ENCODE measurements at regions not wholly inside any gene's neighbourhood (a gene's known extent, or its start where the extent isn't known, plus 50 kb on each side); places are given as distances from the start of the nearest gene placed in this dataset.

DNA sequence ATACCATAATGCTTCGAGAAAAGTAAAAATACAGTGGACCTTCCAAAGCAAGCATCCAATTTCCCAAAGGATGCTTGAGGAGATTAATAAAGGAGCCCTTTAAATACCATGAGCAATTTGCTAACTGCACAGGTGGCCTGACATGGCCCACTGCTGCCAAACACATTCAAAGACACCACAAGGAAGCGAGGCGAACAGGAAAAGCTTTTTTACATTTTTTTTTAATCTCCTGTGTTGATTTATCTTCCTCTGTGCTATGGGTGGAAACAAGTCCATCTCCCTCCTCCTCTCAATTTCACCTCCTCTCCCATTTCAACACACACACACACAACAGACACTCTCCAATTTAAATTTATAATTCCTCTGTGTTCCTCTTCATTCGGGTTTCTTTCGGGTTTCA is 243.4 kb downstream of the IGSF11 start:
- intact Hi-C loops (cut with micrococcal nuclease) (no loop called here), in situ Hi-C loops (cut with MboI) (no loop called here)
- WGBS (ENCODE audit: insufficient coverage, low coverage, missing lambda C conversion rate), result 23% methylated on average over 5 of the region's 5 CpGs
- H3K4me2 ChIP-seq (ENCODE audit: insufficient read depth, low read length), result no peak overlapping the region
- ATAC-seq (no peak), FAIRE-seq (no peak), DNase-seq (ENCODE audit: extremely low read depth in 1 of 4, low spot score in 3 of 4) (no peak)
- no peak overlapping the region for H3K4me3 ChIP-seq
- ChIA-PET CTCF (ENCODE audit: low intra/inter-chr PET ratio) (no interaction called here), POLR2A (no interaction called here)
- TF ChIP-seq GABPA (tag; conservative IDR thresholded peaks at IDR 0.05; ENCODE audit: low read depth) (no peak), ZFPM2 (CRISPR knock-in tag; IDR thresholded peaks at IDR 0.05) (no peak), PHF21A (IDR thresholded peaks at IDR 0.05; ENCODE audit: borderline replicate concordance, low read depth) (no peak)
- H2AFZ ChIP-seq (ENCODE audit: low read depth, low read length), result no peak overlapping the region
- no TSS peak for BruUV-seq (replicated peaks)
- H3K36me3 ChIP-seq (ENCODE audit: control insufficient read depth, insufficient read depth, low read length), result no peaks in the 10 kb centered on the region
- no peaks in the 10 kb centered on the region for H3K79me2 ChIP-seq (ENCODE audit: control insufficient read depth, insufficient read depth, low read length)
- H3K27ac ChIP-seq (ENCODE audit: extremely low read depth, low read depth, low read length), result no peak overlapping the region
- no peaks in the 10 kb centered on the region for H4K20me1 ChIP-seq (replicated peaks; ENCODE audit: control insufficient read depth, insufficient read depth, low read length)
- H3K9me3 ChIP-seq (replicated peaks; ENCODE audit: control insufficient read depth, insufficient read depth, low read depth, low read length), result no peaks in the 10 kb centered on the region
- H3K27me3 ChIP-seq (ENCODE audit: control insufficient read depth in 2 of 2, insufficient read depth in 2 of 2, low read length in 2 of 2), result no peaks in the 10 kb centered on the region
- no peaks in the 10 kb centered on the region for H3K9me1 ChIP-seq (ENCODE audit: control insufficient read depth, insufficient read depth, low read length)
- no peaks in the 10 kb centered on the region for H3K4me1 ChIP-seq (replicated peaks in 1 of 2; ENCODE audit: control insufficient read depth in 2 of 2, insufficient read depth in 2 of 2, low read length in 2 of 2)
- H3K9ac ChIP-seq (ENCODE audit: insufficient read depth in 1 of 2, low read depth in 2 of 2, low read length in 2 of 2), result no peak overlapping the region

GRCh38 chr3:118792191-118792590 is 242.5 kb downstream of the IGSF11 start:
- POLR2A ChIA-PET, result no interaction called here
- no peak for TF ChIP-seq ILK (tag; IDR thresholded peaks at IDR 0.05; ENCODE audit: borderline replicate concordance, low read depth)
- TF ChIP-seq, protein P1, sequence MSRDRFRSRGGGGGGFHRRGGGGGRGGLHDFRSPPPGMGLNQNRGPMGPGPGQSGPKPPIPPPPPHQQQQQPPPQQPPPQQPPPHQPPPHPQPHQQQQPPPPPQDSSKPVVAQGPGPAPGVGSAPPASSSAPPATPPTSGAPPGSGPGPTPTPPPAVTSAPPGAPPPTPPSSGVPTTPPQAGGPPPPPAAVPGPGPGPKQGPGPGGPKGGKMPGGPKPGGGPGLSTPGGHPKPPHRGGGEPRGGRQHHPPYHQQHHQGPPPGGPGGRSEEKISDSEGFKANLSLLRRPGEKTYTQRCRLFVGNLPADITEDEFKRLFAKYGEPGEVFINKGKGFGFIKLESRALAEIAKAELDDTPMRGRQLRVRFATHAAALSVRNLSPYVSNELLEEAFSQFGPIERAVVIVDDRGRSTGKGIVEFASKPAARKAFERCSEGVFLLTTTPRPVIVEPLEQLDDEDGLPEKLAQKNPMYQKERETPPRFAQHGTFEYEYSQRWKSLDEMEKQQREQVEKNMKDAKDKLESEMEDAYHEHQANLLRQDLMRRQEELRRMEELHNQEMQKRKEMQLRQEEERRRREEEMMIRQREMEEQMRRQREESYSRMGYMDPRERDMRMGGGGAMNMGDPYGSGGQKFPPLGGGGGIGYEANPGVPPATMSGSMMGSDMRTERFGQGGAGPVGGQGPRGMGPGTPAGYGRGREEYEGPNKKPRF (IDR thresholded peaks at IDR 0.05; ENCODE audit: low read depth, low read length), result no peak
- TF ChIP-seq PHTF2 (CRISPR knock-in tag; IDR thresholded peaks at IDR 0.05), result no peak
- TF ChIP-seq TCF15 (CRISPR knock-in tag; IDR thresholded peaks at IDR 0.05), result no peak
- no peak for TF ChIP-seq HEY1 (CRISPR knock-in tag; IDR thresholded peaks at IDR 0.05; ENCODE audit: borderline replicate concordance)
- TF ChIP-seq ZNF263 (CRISPR knock-in tag; IDR thresholded peaks at IDR 0.05; ENCODE audit: borderline replicate concordance), result no peak
- TF ChIP-seq RNF2 (IDR thresholded peaks at IDR 0.05), result no peak
- TF ChIP-seq, protein P2, sequence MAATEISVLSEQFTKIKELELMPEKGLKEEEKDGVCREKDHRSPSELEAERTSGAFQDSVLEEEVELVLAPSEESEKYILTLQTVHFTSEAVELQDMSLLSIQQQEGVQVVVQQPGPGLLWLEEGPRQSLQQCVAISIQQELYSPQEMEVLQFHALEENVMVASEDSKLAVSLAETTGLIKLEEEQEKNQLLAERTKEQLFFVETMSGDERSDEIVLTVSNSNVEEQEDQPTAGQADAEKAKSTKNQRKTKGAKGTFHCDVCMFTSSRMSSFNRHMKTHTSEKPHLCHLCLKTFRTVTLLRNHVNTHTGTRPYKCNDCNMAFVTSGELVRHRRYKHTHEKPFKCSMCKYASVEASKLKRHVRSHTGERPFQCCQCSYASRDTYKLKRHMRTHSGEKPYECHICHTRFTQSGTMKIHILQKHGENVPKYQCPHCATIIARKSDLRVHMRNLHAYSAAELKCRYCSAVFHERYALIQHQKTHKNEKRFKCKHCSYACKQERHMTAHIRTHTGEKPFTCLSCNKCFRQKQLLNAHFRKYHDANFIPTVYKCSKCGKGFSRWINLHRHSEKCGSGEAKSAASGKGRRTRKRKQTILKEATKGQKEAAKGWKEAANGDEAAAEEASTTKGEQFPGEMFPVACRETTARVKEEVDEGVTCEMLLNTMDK (IDR thresholded peaks at IDR 0.05; ENCODE audit: borderline replicate concordance, insufficient read depth, low read depth, low read length, poor library complexity, severe bottlenecking), result no peak

More at GRCh38 chr3:118792191-118792590, 242.5 kb downstream of the IGSF11 start:
- no peak overlapping the region for H2AFZ ChIP-seq (ENCODE audit: low read depth, low read length)
- H3K4me1 ChIP-seq (replicated peaks in 1 of 2; ENCODE audit: control insufficient read depth in 2 of 2, insufficient read depth in 2 of 2, low read length in 2 of 2), result no peaks in the 10 kb centered on the region
- 18% methylated on average over 4 of the region's 4 CpGs for WGBS (ENCODE audit: insufficient coverage, low coverage, missing lambda C conversion rate)
- no peak overlapping the region for H3K9ac ChIP-seq (ENCODE audit: insufficient read depth in 1 of 2, low read depth in 2 of 2, low read length in 2 of 2)
- no peaks in the 10 kb centered on the region for H3K79me2 ChIP-seq (ENCODE audit: control insufficient read depth, insufficient read depth, low read length)
- BruUV-seq (replicated peaks), result no TSS peak
- no peak overlapping the region for H3K4me3 ChIP-seq
- H3K9me3 ChIP-seq (replicated peaks; ENCODE audit: control insufficient read depth, insufficient read depth, low read depth, low read length), result no peaks in the 10 kb centered on the region
- no peaks in the 10 kb centered on the region for H3K9me1 ChIP-seq (ENCODE audit: control insufficient read depth, insufficient read depth, low read length)
- in situ Hi-C loops (cut with MboI), result no loop called here
- H4K20me1 ChIP-seq (replicated peaks; ENCODE audit: control insufficient read depth, insufficient read depth, low read length), result no peaks in the 10 kb centered on the region
- FAIRE-seq (no peak), ATAC-seq (no peak), DNase-seq (ENCODE audit: extremely low read depth in 1 of 4, low spot score in 3 of 4) (no peak)
- intact Hi-C loops (cut with micrococcal nuclease), result no loop called here
- CTCF ChIA-PET (ENCODE audit: low intra/inter-chr PET ratio), result no interaction called here
- no peaks in the 10 kb centered on the region for H3K36me3 ChIP-seq (ENCODE audit: control insufficient read depth, insufficient read depth, low read length)
- no peak overlapping the region for H3K27ac ChIP-seq (ENCODE audit: extremely low read depth, low read depth, low read length)
- H3K4me2 ChIP-seq (ENCODE audit: insufficient read depth, low read length), result no peak overlapping the region
- H3K27me3 ChIP-seq (ENCODE audit: control insufficient read depth in 2 of 2, insufficient read depth in 2 of 2, low read length in 2 of 2), result no peaks in the 10 kb centered on the region

Measured in K562 (cell line).